Sigmoid colon (tissue), 4 donors: ENCODE measurements at regions not wholly inside any gene's neighbourhood (a gene's known extent, or its start where the extent isn't known, plus 50 kb on each side); places are given as distances from the start of the nearest gene placed in this dataset.

Experiments
- POLR2A ChIP-seq, 2 donors: fragments of 450-650 bp; IDR thresholded peaks; one replicate each; pipeline ENCODE4 v1.6.1; 2016; ENCODE audit warnings: antibody characterized with exemption in 2 of 2, mild to moderate bottlenecking in 2 of 2, moderate library complexity in 2 of 2
- POLR2AphosphoS5 ChIP-seq, 4 donors: sonication (generic); formaldehyde crosslinking; IDR thresholded peaks; one replicate each; pipeline ENCODE4 v1.6.1; 2017; ENCODE audit warnings: antibody characterized with exemption in 4 of 4
- TF ChIP-seq, protein P1 (sequence below), 4 experiments: fragments of 450-650 bp in 3 of 4; fragments of 200-600 bp in 1 of 4; IDR thresholded peaks; one replicate each; pipeline ENCODE4 v1.5.1; 2016 to 2019; ENCODE audit warnings: antibody characterized with exemption in 4 of 4, mild to moderate bottlenecking in 3 of 4, moderate library complexity in 2 of 4

DNA sequence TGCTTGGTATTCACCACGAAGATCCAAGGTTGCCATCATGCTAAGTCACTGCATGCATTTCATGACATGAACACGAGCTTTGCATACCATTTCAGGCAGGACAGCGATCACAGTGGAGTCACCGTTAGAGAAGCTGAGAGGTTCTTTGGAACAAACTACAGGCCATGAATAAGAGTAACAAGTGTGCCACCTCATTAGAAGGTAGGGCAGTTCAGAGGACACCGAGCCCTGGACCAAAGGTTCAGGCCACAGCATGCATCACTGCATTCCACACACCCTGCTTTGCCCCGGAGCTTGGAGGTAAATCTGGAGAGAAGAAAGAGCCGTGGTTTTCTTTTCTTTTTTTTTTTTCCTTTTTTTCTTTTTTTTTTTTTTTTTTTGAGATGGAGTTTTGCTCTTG is 66.9 kb upstream of the CDH4 start:
- TF ChIP-seq, protein P1, sequence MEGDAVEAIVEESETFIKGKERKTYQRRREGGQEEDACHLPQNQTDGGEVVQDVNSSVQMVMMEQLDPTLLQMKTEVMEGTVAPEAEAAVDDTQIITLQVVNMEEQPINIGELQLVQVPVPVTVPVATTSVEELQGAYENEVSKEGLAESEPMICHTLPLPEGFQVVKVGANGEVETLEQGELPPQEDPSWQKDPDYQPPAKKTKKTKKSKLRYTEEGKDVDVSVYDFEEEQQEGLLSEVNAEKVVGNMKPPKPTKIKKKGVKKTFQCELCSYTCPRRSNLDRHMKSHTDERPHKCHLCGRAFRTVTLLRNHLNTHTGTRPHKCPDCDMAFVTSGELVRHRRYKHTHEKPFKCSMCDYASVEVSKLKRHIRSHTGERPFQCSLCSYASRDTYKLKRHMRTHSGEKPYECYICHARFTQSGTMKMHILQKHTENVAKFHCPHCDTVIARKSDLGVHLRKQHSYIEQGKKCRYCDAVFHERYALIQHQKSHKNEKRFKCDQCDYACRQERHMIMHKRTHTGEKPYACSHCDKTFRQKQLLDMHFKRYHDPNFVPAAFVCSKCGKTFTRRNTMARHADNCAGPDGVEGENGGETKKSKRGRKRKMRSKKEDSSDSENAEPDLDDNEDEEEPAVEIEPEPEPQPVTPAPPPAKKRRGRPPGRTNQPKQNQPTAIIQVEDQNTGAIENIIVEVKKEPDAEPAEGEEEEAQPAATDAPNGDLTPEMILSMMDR (IDR thresholded peaks at IDR 0.05), result no peak
- TF ChIP-seq POLR2AphosphoS5 (IDR thresholded peaks at IDR 0.05) (no peak), POLR2A (IDR thresholded peaks at IDR 0.05) (no peak)
